Endothelial cell (in vitro differentiated cells): ENCODE measurements at regions not wholly inside any gene's neighbourhood (a gene's known extent, or its start where the extent isn't known, plus 50 kb on each side); places are given as distances from the start of the nearest gene placed in this dataset.

Source experiments
- DNase-seq: peaks from one replicate; pipeline ENCODE4 v3.0.0; 2021; ENCODE audit warnings: low spot score
- H3K27ac Mint-ChIP-seq: one replicate; pipeline ENCODE4 v1.8.0; 2021; ENCODE audit warnings: mixed read lengths, inconsistent platforms; ENCODE audit not compliant: unreplicated experiment
- H3K27me3 Mint-ChIP-seq: one replicate; pipeline ENCODE4 v1.8.0; 2021; ENCODE audit warnings: mild to moderate bottlenecking, moderate library complexity, mixed read lengths, inconsistent platforms; ENCODE audit not compliant: unreplicated experiment
- H3K36me3 Mint-ChIP-seq: one replicate; pipeline ENCODE4 v1.8.0; 2021; ENCODE audit warnings: mild to moderate bottlenecking, low read depth, mixed read lengths, inconsistent platforms; ENCODE audit not compliant: unreplicated experiment
- H3K4me1 Mint-ChIP-seq: one replicate; pipeline ENCODE4 v1.8.0; 2021; ENCODE audit warnings: mild to moderate bottlenecking, mixed read lengths, inconsistent platforms; ENCODE audit not compliant: unreplicated experiment
- H3K4me3 Mint-ChIP-seq: one replicate; pipeline ENCODE4 v1.8.0; 2021; ENCODE audit warnings: mild to moderate bottlenecking, mixed read lengths, inconsistent platforms; ENCODE audit not compliant: unreplicated experiment
- H3K9me3 Mint-ChIP-seq: one replicate; pipeline ENCODE4 v1.8.0; 2021; ENCODE audit warnings: mixed read lengths, inconsistent platforms; ENCODE audit not compliant: unreplicated experiment
- TF ChIP-seq, protein P1 (sequence below): fragments of 200-600 bp; sonication (generic); IDR thresholded peaks from one replicate; pipeline ENCODE4 v1.5.0; 2021; ENCODE audit warnings: antibody characterized with exemption; ENCODE audit not compliant: unreplicated experiment

DNA sequence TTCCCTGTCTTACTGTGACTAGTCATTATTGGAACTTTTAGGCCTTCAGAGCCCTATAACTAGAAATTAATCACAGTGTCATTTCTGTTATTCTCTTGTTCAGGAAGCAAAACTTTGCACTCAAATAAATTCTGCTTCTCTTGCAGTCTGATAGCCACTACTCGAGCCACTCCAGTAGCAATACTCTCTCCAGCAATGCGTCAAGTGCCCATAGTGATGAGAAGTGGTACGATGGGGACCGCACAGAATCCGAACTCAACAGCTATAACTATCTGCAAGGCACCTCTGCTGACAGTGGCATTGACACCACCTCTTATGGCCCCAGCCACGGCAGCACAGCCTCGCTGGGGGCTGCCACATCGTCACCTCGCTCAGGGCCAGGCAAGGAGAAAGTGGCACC lies 223.2 kb upstream of the RGS6 start:
- no peaks in the 10 kb centered on the region for H3K4me1 Mint-ChIP-seq
- no peaks in the 10 kb centered on the region for H3K36me3 Mint-ChIP-seq
- TF ChIP-seq, protein P1, sequence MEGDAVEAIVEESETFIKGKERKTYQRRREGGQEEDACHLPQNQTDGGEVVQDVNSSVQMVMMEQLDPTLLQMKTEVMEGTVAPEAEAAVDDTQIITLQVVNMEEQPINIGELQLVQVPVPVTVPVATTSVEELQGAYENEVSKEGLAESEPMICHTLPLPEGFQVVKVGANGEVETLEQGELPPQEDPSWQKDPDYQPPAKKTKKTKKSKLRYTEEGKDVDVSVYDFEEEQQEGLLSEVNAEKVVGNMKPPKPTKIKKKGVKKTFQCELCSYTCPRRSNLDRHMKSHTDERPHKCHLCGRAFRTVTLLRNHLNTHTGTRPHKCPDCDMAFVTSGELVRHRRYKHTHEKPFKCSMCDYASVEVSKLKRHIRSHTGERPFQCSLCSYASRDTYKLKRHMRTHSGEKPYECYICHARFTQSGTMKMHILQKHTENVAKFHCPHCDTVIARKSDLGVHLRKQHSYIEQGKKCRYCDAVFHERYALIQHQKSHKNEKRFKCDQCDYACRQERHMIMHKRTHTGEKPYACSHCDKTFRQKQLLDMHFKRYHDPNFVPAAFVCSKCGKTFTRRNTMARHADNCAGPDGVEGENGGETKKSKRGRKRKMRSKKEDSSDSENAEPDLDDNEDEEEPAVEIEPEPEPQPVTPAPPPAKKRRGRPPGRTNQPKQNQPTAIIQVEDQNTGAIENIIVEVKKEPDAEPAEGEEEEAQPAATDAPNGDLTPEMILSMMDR, result no peak
- H3K4me3 Mint-ChIP-seq, result no peak overlapping the region
- no peaks in the 10 kb centered on the region for H3K9me3 Mint-ChIP-seq
- H3K27ac Mint-ChIP-seq, result no peak overlapping the region
- DNase-seq, result no peak
- no peaks in the 10 kb centered on the region for H3K27me3 Mint-ChIP-seq

DNA sequence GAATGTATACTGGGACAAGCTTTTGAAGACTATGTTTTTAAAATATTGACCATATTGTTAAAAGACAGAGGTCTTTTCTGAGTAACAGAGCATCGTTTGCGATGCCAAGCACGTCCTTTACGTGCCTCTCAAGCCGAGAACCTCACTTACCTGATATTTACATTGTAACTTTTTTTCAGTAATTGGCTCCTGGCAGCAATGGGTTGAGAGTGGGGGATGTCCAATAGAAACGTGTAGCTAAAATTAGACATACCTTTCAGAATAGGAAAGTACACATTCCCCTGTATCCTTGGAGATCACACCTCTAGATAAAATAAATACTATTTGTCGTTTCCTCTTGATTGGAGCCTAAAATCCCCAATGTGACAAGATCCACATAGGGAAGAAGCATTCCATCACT lies 222.2 kb upstream of the RGS6 start:
- TF ChIP-seq, protein P1, result no peak
- no peak for DNase-seq
- Mint-ChIP-seq H3K4me1 (no peaks in the 10 kb centered on the region), H3K36me3 (no peaks in the 10 kb centered on the region), H3K4me3 (no peak overlapping the region), H3K27ac (no peak overlapping the region), H3K9me3 (no peaks in the 10 kb centered on the region), H3K27me3 (no peaks in the 10 kb centered on the region)

DNA sequence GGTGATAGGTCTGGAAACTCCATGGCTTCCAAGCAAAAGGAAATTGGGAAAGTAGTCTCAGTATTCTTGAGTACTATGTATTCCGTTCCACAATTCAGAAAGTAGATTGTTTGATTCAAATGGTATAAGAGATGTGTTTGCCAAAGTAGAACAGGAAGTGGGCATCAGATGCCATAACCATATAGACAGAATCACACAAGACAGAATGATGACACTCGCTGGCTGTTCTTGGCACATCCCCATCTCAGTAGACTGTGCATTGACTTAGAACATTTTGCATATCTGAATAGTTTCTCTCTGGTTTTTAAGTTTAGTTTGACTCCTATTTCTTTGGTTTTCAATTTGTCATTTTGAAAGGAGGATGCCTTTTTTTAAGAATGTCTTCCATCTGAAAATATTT lies 221.1 kb upstream of the RGS6 start:
- H3K27ac Mint-ChIP-seq, result no peak overlapping the region
- DNase-seq, result no peak
- no peak overlapping the region for H3K4me3 Mint-ChIP-seq
- no peaks in the 10 kb centered on the region for H3K27me3 Mint-ChIP-seq
- H3K9me3 Mint-ChIP-seq, result no peaks in the 10 kb centered on the region
- no peaks in the 10 kb centered on the region for H3K36me3 Mint-ChIP-seq
- TF ChIP-seq, protein P1, result no peak
- no peaks in the 10 kb centered on the region for H3K4me1 Mint-ChIP-seq

DNA sequence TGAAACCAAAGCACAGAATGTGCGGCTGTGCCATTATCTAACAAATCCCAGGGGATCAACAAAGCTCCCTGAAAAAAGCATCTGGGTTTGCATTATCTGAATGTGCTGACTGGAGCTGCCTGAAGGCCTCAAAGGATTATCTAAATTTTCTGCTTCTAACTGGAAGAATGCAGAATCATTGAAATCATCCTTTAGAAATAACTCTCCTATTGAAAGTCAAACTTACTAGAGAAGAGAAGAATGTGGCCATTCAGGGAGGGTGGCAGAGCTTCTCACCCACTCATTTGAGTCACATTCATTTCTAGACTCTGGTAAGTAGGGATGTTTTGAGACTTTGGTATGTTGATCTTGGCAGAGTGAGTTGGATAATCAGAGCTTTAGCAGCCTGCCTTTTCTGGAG lies 220.6 kb upstream of the RGS6 start:
- no peaks in the 10 kb centered on the region for H3K36me3 Mint-ChIP-seq

DNA sequence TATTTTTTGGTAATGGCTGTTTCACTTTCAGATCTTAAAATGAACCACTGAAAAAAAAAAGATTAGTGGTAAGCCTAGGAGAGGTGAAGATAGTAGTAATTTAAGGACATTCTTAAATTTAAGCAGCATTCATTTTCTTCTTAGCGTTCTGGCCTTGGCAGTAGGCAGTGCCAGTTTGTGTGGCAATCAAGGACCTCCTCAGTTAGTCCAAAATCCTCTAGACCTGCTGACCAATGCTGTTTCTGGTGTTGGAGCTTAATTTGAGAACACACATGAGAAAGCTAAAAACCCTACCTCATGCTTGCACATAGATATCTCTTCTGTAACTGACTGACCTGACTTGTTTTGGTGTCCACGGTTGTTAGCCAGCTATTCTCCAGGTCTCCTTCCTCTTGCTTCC lies 219.8 kb upstream of the RGS6 start:
- Mint-ChIP-seq H3K27me3 (no peaks in the 10 kb centered on the region), H3K27ac (no peak overlapping the region), H3K36me3 (no peaks in the 10 kb centered on the region), H3K9me3 (no peaks in the 10 kb centered on the region), H3K4me3 (no peak overlapping the region), H3K4me1 (no peaks in the 10 kb centered on the region)
- no peak for DNase-seq
- TF ChIP-seq, protein P1, result no peak

More for the DNA sequence above, 220.6 kb upstream of the RGS6 start:
- no peak for DNase-seq
- TF ChIP-seq, protein P1, result no peak
- no peak overlapping the region for H3K27ac Mint-ChIP-seq
- H3K9me3 Mint-ChIP-seq, result no peaks in the 10 kb centered on the region
- no peak overlapping the region for H3K4me3 Mint-ChIP-seq
- H3K27me3 Mint-ChIP-seq, result no peaks in the 10 kb centered on the region
- H3K4me1 Mint-ChIP-seq, result no peaks in the 10 kb centered on the region
